ENCODE measurements at regions not wholly inside any gene's neighbourhood (a gene's known extent, or its start where the extent isn't known, plus 50 kb on each side); places are given as distances from the start of the nearest gene placed in this dataset.
"Not testable (repeated sequence)": the region's sequence is repeated elsewhere in the genome, so short reads cannot be mapped to it uniquely, and the experiment has no call there.

GRCh38 chr3:71987089-71987735 lies 202.3 kb upstream of the PROK2 start:
- no peak for DNase-seq
- H3K27me3 Mint-ChIP-seq (ENCODE audit: unreplicated experiment) = no peaks in the 10 kb centered on the region
- H3K36me3 Mint-ChIP-seq (ENCODE audit: unreplicated experiment) = peaks cover 3% of the 10 kb centered on the region
- H3K4me1 Mint-ChIP-seq (ENCODE audit: low read depth, unreplicated experiment) = no peaks in the 10 kb centered on the region
- no peak overlapping the region for H3K4me3 Mint-ChIP-seq (ENCODE audit: unreplicated experiment)
- H3K9me3 Mint-ChIP-seq (ENCODE audit: unreplicated experiment) = no peaks in the 10 kb centered on the region
- no peak overlapping the region for H3K27ac Mint-ChIP-seq (ENCODE audit: unreplicated experiment)
- no peak for TF ChIP-seq CTCF (IDR thresholded peaks at IDR 0.05; ENCODE audit: partially characterized antibody, unreplicated experiment)

GRCh38 chr3:71986606-71987005 lies 201.7 kb upstream of the PROK2 start:
- H3K4me1 Mint-ChIP-seq (ENCODE audit: low read depth, unreplicated experiment) = no peaks in the 10 kb centered on the region
- no peaks in the 10 kb centered on the region for H3K27me3 Mint-ChIP-seq (ENCODE audit: unreplicated experiment)
- peaks cover 3% of the 10 kb centered on the region for H3K36me3 Mint-ChIP-seq (ENCODE audit: unreplicated experiment)
- no peak for TF ChIP-seq CTCF (IDR thresholded peaks at IDR 0.05; ENCODE audit: partially characterized antibody, unreplicated experiment)
- H3K4me3 Mint-ChIP-seq (ENCODE audit: unreplicated experiment) = no peak overlapping the region
- no peak overlapping the region for H3K27ac Mint-ChIP-seq (ENCODE audit: unreplicated experiment)
- DNase-seq = no peak
- H3K9me3 Mint-ChIP-seq (ENCODE audit: unreplicated experiment) = no peaks in the 10 kb centered on the region

- Mint-ChIP-seq H3K36me3 (ENCODE audit: unreplicated experiment) (peaks cover 10% of the 10 kb centered on the region), H3K4me3 (ENCODE audit: unreplicated experiment) (no peak overlapping the region), H3K27ac (ENCODE audit: unreplicated experiment) (no peak overlapping the region), H3K4me1 (ENCODE audit: low read depth, unreplicated experiment) (no peaks in the 10 kb centered on the region), H3K27me3 (ENCODE audit: unreplicated experiment) (peaks cover 4% of the 10 kb centered on the region), H3K9me3 (ENCODE audit: unreplicated experiment) (no peaks in the 10 kb centered on the region)
- no peak for DNase-seq
- TF ChIP-seq CTCF (IDR thresholded peaks at IDR 0.05; ENCODE audit: partially characterized antibody, unreplicated experiment) = no peak
Observed at GRCh38 chr3:71984843-71985613, 200.1 kb upstream of the PROK2 start.

- no peak for DNase-seq
- Mint-ChIP-seq H3K36me3 (ENCODE audit: unreplicated experiment) (peaks cover 10% of the 10 kb centered on the region), H3K9me3 (ENCODE audit: unreplicated experiment) (no peaks in the 10 kb centered on the region), H3K4me3 (ENCODE audit: unreplicated experiment) (no peak overlapping the region), H3K4me1 (ENCODE audit: low read depth, unreplicated experiment) (no peaks in the 10 kb centered on the region), H3K27ac (ENCODE audit: unreplicated experiment) (no peak overlapping the region), H3K27me3 (ENCODE audit: unreplicated experiment) (peaks cover 4% of the 10 kb centered on the region)
- TF ChIP-seq CTCF (IDR thresholded peaks at IDR 0.05; ENCODE audit: partially characterized antibody, unreplicated experiment) = no peak
Observed at GRCh38 chr3:71983694-71984093, 198.7 kb upstream of the PROK2 start.

DNA sequence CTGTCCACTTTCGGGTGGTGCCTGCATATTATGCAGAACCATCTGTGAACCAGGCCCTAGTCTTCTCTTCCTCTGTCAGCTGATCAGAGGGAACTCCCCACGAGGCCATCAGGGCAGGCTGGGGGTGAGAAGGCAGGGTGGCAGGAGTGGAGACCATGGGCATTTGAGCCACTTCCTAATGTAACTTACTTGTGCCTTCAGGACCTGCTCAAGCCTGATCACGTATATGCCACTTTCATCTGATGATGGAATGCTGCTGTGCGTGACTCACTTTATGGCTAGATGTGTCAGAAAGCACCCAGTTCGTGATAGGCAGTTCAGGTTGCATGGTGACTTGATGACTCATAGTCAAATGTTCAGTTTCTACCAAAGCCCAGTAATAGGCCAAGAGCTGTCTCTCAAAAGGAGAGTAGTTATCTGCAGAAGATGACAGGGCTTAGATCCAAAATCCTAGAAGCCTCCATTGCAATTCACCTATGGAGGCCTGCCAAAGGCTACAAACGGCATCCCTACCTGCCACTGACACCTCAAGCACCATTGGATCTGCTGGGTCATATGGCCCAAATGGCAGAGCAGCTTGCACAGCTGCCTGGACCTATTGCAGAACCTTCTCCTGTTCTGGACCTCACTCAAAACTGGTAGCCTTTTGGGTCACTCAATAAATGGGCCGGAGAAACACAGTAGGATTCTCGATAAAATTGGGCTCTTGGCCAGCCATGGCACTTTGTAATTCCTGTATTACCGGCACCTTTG lies 197.7 kb upstream of the PROK2 start:
- not testable (repeated sequence) for H3K27ac Mint-ChIP-seq (ENCODE audit: unreplicated experiment)

More for the DNA sequence above, 197.7 kb upstream of the PROK2 start:
- H3K4me1 Mint-ChIP-seq (ENCODE audit: low read depth, unreplicated experiment); H3K9me3 Mint-ChIP-seq (ENCODE audit: unreplicated experiment); DNase-seq; H3K27me3 Mint-ChIP-seq (ENCODE audit: unreplicated experiment); H3K4me3 Mint-ChIP-seq (ENCODE audit: unreplicated experiment): not testable (repeated sequence)
- H3K36me3 Mint-ChIP-seq (ENCODE audit: unreplicated experiment) = peaks cover 10% of the 10 kb centered on the region

Data from glutamatergic neuron (in vitro differentiated cells).